B cell (primary cell): ENCODE measurements at regions not wholly inside any gene's neighbourhood (a gene's known extent, or its start where the extent isn't known, plus 50 kb on each side); places are given as distances from the start of the nearest gene placed in this dataset.

Experiments
- ATAC-seq: fragments of 200-7000 bp; cut with Tn5 transposase; one replicate; pipeline ENCODE4 v1.10.0; 2021; ENCODE audit warnings: low read depth, mild to moderate bottlenecking, moderate number of reproducible peaks, moderate library complexity
- CTCF ChIA-PET: fragments of 350-600 bp; sonication (Branson Sonifier 250); formaldehyde crosslinking; loops from one replicate; lab custom pipeline; 2021; ENCODE audit warnings: antibody characterized with exemption, inconsistent platforms; lab: Charles Lee
- POLR2A ChIA-PET: fragments of 350-600 bp; sonication (Branson Sonifier 250); formaldehyde crosslinking; loops from one replicate; lab custom pipeline; 2021; ENCODE audit warnings: antibody characterized with exemption; lab: Charles Lee
- DNase-seq: peaks from one replicate; pipeline ENCODE4 v3.0.0; 2013
- H2AFZ ChIP-seq: 2 replicates; pipeline ENCODE4 v1.6.1; 2012; ENCODE audit warnings: mild to moderate bottlenecking, low read depth, low read length; ENCODE audit not compliant: insufficient read depth, poor library complexity, severe bottlenecking
- H3K27ac ChIP-seq, 2 donors: 1 replicate in 1 of 2; 2 replicates in 1 of 2; pipeline ENCODE4 v1.5.1; 2012 to 2013; ENCODE audit warnings: low read length in 2 of 2, mild to moderate bottlenecking in 2 of 2, moderate library complexity in 1 of 2
- H3K27me3 ChIP-seq, 4 experiments: fragments of 200-600 bp in 1 of 4; sonication (generic) in 1 of 4; replicated peaks in 1 of 4; 1 replicate in 2 of 4; 2 replicates in 2 of 4; pipeline versions ENCODE4 v1.6.1 to v1.7.0; 2013 to 2016; ENCODE audit warnings: low read length in 3 of 4, mild to moderate bottlenecking in 2 of 4, mixed read lengths in 1 of 4, moderate library complexity in 1 of 4; ENCODE audit not compliant: insufficient read depth in 4 of 4, control insufficient read depth in 3 of 4; ENCODE audit errors: control extremely low read depth in 1 of 4
- H3K36me3 ChIP-seq, 2 experiments: replicated peaks in 1 of 2; 1 replicate in 1 of 2; 2 replicates in 1 of 2; pipeline versions ENCODE4 v1.6.1 to v1.7.1; 2013; ENCODE audit warnings: low read length in 1 of 2; ENCODE audit not compliant: insufficient read depth in 2 of 2, control insufficient read depth in 1 of 2; ENCODE audit errors: control extremely low read depth in 1 of 2, extremely low read depth in 1 of 2
- H3K4me1 ChIP-seq, 2 donors: fragments of 200-600 bp in 1 of 2; sonication (generic) in 1 of 2; 1 replicate in 1 of 2; 2 replicates in 1 of 2; pipeline versions ENCODE4 v1.5.1 to v1.6.1; 2013 to 2017; ENCODE audit warnings: low read length in 2 of 2; ENCODE audit not compliant: control insufficient read depth in 2 of 2, insufficient read depth in 2 of 2
- H3K4me2 ChIP-seq: replicated peaks from 2 replicates; pipeline ENCODE3; 2012; ENCODE audit warnings: mild to moderate bottlenecking, low read depth, low read length; ENCODE audit not compliant: poor library complexity, severe bottlenecking
- H3K4me3 ChIP-seq, 5 experiments: fragments of 200-600 bp in 1 of 5; sonication (generic) in 1 of 5; 1 replicate in 3 of 5; 2 replicates in 2 of 5; pipeline versions ENCODE4 v1.5.1 to v1.7.0; 2011 to 2016; ENCODE audit warnings: low read length in 4 of 5, mild to moderate bottlenecking in 4 of 5, low read depth in 2 of 5, control low read depth in 1 of 5, moderate library complexity in 1 of 5; ENCODE audit not compliant: insufficient read depth in 1 of 5; ENCODE audit errors: control extremely low read depth in 1 of 5, extremely low read depth in 1 of 5
- H3K79me2 ChIP-seq: fragments of 200-600 bp; sonication (generic); one replicate; pipeline ENCODE4 v1.6.0; 2016; ENCODE audit warnings: low read length; ENCODE audit not compliant: control insufficient read depth, insufficient read depth
- H3K9ac ChIP-seq: fragments of 200-600 bp; sonication (generic); 2 replicates; pipeline ENCODE4 v1.6.1; 2017; ENCODE audit warnings: mild to moderate bottlenecking, low read length, moderate library complexity
- H3K9me3 ChIP-seq, 3 donors: one replicate each; pipeline versions ENCODE4 v1.6.1 to v1.7.1; 2013; ENCODE audit warnings: low read length in 2 of 3; ENCODE audit not compliant: control insufficient read depth in 2 of 3, insufficient read depth in 1 of 3; ENCODE audit errors: control extremely low read depth in 1 of 3
- H4K20me1 ChIP-seq: 2 replicates; pipeline ENCODE4 v1.6.0; 2012; ENCODE audit warnings: mild to moderate bottlenecking, low read length; ENCODE audit not compliant: insufficient read depth, control insufficient read depth, poor library complexity, severe bottlenecking
- H3K27ac Mint-ChIP-seq: one replicate; pipeline ENCODE4 v1.8.0; 2021; ENCODE audit warnings: mixed read lengths
- H3K27me3 Mint-ChIP-seq: one replicate; pipeline ENCODE4 v1.8.0; 2021; ENCODE audit warnings: mixed read lengths
- H3K4me1 Mint-ChIP-seq: one replicate; pipeline ENCODE4 v1.8.0; 2021; ENCODE audit warnings: mixed read lengths
- H3K4me3 Mint-ChIP-seq: one replicate; pipeline ENCODE4 v1.8.0; 2021; ENCODE audit warnings: mixed read lengths
- H3K9me3 Mint-ChIP-seq: one replicate; pipeline ENCODE4 v1.8.0; 2022; ENCODE audit warnings: mixed read lengths; ENCODE audit not compliant: insufficient read depth
- EZH2 ChIP-seq: IDR thresholded peaks from 2 replicates; pipeline ENCODE4 v1.6.1; 2012; ENCODE audit warnings: borderline replicate concordance, low read depth, mild to moderate bottlenecking, moderate library complexity, low read length; ENCODE audit not compliant: insufficient read depth, poor library complexity, severe bottlenecking
- WGBS: methylation state at CpG from one replicate; pipeline ENCODE4 v1.1.5; 2013; ENCODE audit warnings: missing lambda C conversion rate; ENCODE audit not compliant: insufficient coverage; 5-methylcytosine and 5-hydroxymethylcytosine counted together
- intact Hi-C: fragments of 100-400 bp; cut with micrococcal nuclease; formaldehyde crosslinking; loops from one replicate; pipeline ENCODE4 v1.10.0; 2022
- TF ChIP-seq, protein P1 (sequence below): fragments of 200-600 bp; IDR thresholded peaks from one replicate; pipeline ENCODE4 v1.8.0; 2022; ENCODE audit warnings: antibody characterized with exemption, mild to moderate bottlenecking

DNA sequence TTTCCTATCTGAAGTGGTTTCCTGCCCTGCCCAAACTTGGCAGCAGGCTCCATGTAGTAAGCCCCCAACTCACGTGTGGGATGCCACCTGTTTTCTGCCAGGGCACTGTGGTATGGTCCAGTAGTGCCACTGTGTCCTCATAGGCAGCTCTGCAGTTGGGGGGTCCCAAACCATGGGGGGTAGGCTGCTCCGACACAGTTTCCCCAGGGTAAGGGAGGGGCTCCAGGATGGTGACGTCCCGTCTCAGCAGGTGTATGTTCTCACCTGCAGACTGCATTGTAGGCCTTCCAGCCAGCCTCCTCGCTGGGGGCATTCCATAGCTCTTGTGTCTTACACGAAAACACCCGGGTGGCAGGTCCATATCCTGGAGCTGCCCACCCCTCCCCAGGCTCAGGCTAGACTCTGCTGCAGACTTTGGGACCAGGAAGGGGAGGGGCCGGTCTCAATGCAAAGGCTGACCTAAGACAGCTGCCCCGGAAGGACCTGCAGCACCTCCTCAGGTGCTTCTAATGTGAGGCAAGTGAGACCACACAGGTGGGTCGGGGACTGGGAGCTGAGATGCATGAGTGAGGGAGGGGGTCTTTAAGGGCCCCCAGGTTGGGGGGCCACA is 330.5 kb upstream of the IRX4 start:
- Mint-ChIP-seq H3K9me3 (no peaks in the 10 kb centered on the region), H3K4me1 (no peaks in the 10 kb centered on the region), H3K27me3 (no peaks in the 10 kb centered on the region), H3K27ac (no peak overlapping the region), H3K4me3 (no peak overlapping the region)
- 82% methylated on average over 10 of the region's 10 CpGs for WGBS
- TF ChIP-seq, protein P1, sequence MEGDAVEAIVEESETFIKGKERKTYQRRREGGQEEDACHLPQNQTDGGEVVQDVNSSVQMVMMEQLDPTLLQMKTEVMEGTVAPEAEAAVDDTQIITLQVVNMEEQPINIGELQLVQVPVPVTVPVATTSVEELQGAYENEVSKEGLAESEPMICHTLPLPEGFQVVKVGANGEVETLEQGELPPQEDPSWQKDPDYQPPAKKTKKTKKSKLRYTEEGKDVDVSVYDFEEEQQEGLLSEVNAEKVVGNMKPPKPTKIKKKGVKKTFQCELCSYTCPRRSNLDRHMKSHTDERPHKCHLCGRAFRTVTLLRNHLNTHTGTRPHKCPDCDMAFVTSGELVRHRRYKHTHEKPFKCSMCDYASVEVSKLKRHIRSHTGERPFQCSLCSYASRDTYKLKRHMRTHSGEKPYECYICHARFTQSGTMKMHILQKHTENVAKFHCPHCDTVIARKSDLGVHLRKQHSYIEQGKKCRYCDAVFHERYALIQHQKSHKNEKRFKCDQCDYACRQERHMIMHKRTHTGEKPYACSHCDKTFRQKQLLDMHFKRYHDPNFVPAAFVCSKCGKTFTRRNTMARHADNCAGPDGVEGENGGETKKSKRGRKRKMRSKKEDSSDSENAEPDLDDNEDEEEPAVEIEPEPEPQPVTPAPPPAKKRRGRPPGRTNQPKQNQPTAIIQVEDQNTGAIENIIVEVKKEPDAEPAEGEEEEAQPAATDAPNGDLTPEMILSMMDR: no peak
- TF ChIP-seq EZH2: no peak
- no peaks in the 10 kb centered on the region for H3K36me3 ChIP-seq
- H4K20me1 ChIP-seq: no peaks in the 10 kb centered on the region
- H3K4me2 ChIP-seq: no peak overlapping the region
- no peak for ATAC-seq
- DNase-seq: no peak
- H3K4me1 ChIP-seq: no peaks in the 10 kb centered on the region
- CTCF ChIA-PET: no interaction called here
- POLR2A ChIA-PET: no interaction called here
- no peak overlapping the region for H3K4me3 ChIP-seq
- H3K9me3 ChIP-seq: no peaks in the 10 kb centered on the region
- intact Hi-C loops: no loop called here
- no peaks in the 10 kb centered on the region for H3K79me2 ChIP-seq
- peaks cover 0 to under 1% (median 0%) of the 10 kb centered on the region in 4 experiments for H3K27me3 ChIP-seq
- H3K27ac ChIP-seq: no peak overlapping the region
- no peak overlapping the region for H3K9ac ChIP-seq
- no peak overlapping the region for H2AFZ ChIP-seq

DNA sequence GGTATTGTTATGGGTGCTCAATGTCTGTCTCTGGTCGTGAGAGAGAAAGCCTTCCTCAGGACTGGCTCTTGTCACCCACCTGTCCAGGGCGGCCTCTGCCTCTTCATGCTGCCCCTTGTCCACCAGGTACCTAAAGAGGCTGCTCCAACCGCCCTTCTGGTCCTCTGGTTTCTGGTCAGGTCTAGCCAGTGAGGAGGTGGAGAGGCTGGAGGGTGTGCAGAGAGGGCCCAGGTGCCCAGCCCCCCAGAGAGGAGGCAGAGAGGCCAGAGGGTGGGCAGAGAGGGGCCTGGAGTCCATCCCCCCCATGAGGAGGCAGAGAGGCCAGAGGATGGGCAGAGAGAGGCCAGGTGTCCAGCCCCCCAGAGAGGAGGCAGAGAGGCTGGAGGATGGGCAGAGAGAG is 329.8 kb upstream of the IRX4 start:
- H2AFZ ChIP-seq: no peak overlapping the region
- no peak overlapping the region for H3K4me2 ChIP-seq
- no peak overlapping the region for H3K4me3 Mint-ChIP-seq
- H3K9me3 ChIP-seq: peaks cover 0 to 7% (median 0%) of the 10 kb centered on the region in 3 donors
- no peak overlapping the region for H3K27ac Mint-ChIP-seq
- no peak overlapping the region for H3K9ac ChIP-seq
- intact Hi-C loops: no loop called here
- H3K27ac ChIP-seq: no peak overlapping the region
- ATAC-seq (no peak), DNase-seq (no peak)
- H3K4me1 ChIP-seq: no peaks in the 10 kb centered on the region
- no peaks in the 10 kb centered on the region for H3K4me1 Mint-ChIP-seq
- CTCF ChIA-PET: no interaction called here
- POLR2A ChIA-PET: no interaction called here
- H3K36me3 ChIP-seq: no peaks in the 10 kb centered on the region
- H3K4me3 ChIP-seq: no peak overlapping the region
- H3K27me3 Mint-ChIP-seq: no peaks in the 10 kb centered on the region
- peaks cover 0 to 4% (median 0%) of the 10 kb centered on the region in 4 experiments for H3K27me3 ChIP-seq
- H4K20me1 ChIP-seq: no peaks in the 10 kb centered on the region
- WGBS: 78% methylated on average over 3 of the region's 3 CpGs
- H3K9me3 Mint-ChIP-seq: no peaks in the 10 kb centered on the region
- H3K79me2 ChIP-seq: no peaks in the 10 kb centered on the region
- TF ChIP-seq, protein P1: no peak
- no peak for TF ChIP-seq EZH2
